Liver (tissue), 8 donors: ENCODE measurements at regions not wholly inside any gene's neighbourhood (a gene's known extent, or its start where the extent isn't known, plus 50 kb on each side); places are given as distances from the start of the nearest gene placed in this dataset.

Source experiments
- DNase-seq: peaks from one replicate; pipeline ENCODE4 v3.0.0-alpha.2; 2017; ENCODE audit warnings: low spot score
- H3K27ac ChIP-seq, 2 donors: one replicate each; pipeline ENCODE4 v1.7.0; 2013; ENCODE audit warnings: inconsistent platforms in 2 of 2, low read length in 2 of 2, control low read depth in 1 of 2, low read depth in 1 of 2, mild to moderate bottlenecking in 1 of 2
- H3K27me3 ChIP-seq, 4 donors: one replicate each; pipeline versions ENCODE4 v1.6.1 to v1.7.0; 2013; ENCODE audit warnings: low read length in 3 of 4, inconsistent platforms in 1 of 4, mild to moderate bottlenecking in 1 of 4, moderate library complexity in 1 of 4; ENCODE audit not compliant: control insufficient read depth in 4 of 4, insufficient read depth in 4 of 4
- H3K36me3 ChIP-seq, 4 donors: one replicate each; pipeline versions ENCODE4 v1.6.1 to v1.7.0; 2013; ENCODE audit warnings: low read length in 3 of 4, mild to moderate bottlenecking in 3 of 4, low read depth in 1 of 4, moderate library complexity in 1 of 4; ENCODE audit not compliant: control insufficient read depth in 4 of 4, insufficient read depth in 3 of 4
- H3K4me1 ChIP-seq, 4 donors: one replicate each; pipeline versions ENCODE4 v1.6.1 to v1.7.0; 2013; ENCODE audit warnings: low read length in 3 of 4, mild to moderate bottlenecking in 3 of 4, moderate library complexity in 1 of 4; ENCODE audit not compliant: control insufficient read depth in 4 of 4, insufficient read depth in 4 of 4
- H3K4me3 ChIP-seq, 3 donors: one replicate each; pipeline versions ENCODE4 v1.6.1 to v1.7.0; 2013; ENCODE audit warnings: low read length in 3 of 3, control low read depth in 1 of 3, low read depth in 1 of 3, mild to moderate bottlenecking in 1 of 3
- H3K9ac ChIP-seq, 2 donors: one replicate each; pipeline ENCODE4 v1.7.0; 2013; ENCODE audit warnings: low read length in 2 of 2, mild to moderate bottlenecking in 2 of 2, moderate library complexity in 2 of 2, control low read depth in 1 of 2, low read depth in 1 of 2
- H3K9me3 ChIP-seq, 4 donors: one replicate each; pipeline versions ENCODE4 v1.6.1 to v1.7.0; 2013; ENCODE audit warnings: low read length in 3 of 4; ENCODE audit not compliant: control insufficient read depth in 4 of 4
- ATF3 ChIP-seq: IDR thresholded peaks from 2 replicates; pipeline ENCODE4 v1.6.1; 2016; ENCODE audit warnings: antibody characterized with exemption
- CTCF ChIP-seq: fragments of 150-350 bp; IDR thresholded peaks from 2 replicates; pipeline ENCODE4 v1.5.1; 2017; ENCODE audit warnings: improper control_type of control experiment, low read depth, low read length; ENCODE audit not compliant: missing input control
- EGR1 ChIP-seq, 2 donors: IDR thresholded peaks; 2 replicates each; pipeline ENCODE4 v1.6.1; 2016 to 2018; ENCODE audit warnings: antibody characterized with exemption in 2 of 2, low read depth in 2 of 2
- FOXA1 ChIP-seq: IDR thresholded peaks from 2 replicates; pipeline ENCODE4 v1.6.1; 2016; ENCODE audit warnings: antibody characterized with exemption
- FOXA2 ChIP-seq: IDR thresholded peaks from 2 replicates; pipeline ENCODE4 v1.6.1; 2016; ENCODE audit warnings: antibody characterized with exemption
- GABPA ChIP-seq, 2 donors: IDR thresholded peaks in 1 of 2; conservative IDR thresholded peaks in 1 of 2; 2 replicates each; pipeline ENCODE4 v1.6.1; 2016; ENCODE audit warnings: antibody characterized with exemption in 2 of 2, mild to moderate bottlenecking in 1 of 2, moderate library complexity in 1 of 2
- HNF4A ChIP-seq, 2 donors: conservative IDR thresholded peaks; 2 replicates each; pipeline ENCODE4 v1.6.1; 2016; ENCODE audit warnings: antibody characterized with exemption in 2 of 2, mild to moderate bottlenecking in 2 of 2
- HNF4G ChIP-seq: IDR thresholded peaks from 2 replicates; pipeline ENCODE4 v1.6.1; 2016; ENCODE audit warnings: antibody characterized with exemption
- JUND ChIP-seq, 2 donors: IDR thresholded peaks; 2 replicates each; pipeline ENCODE4 v1.6.1; 2016; ENCODE audit warnings: antibody characterized with exemption in 2 of 2
- MAX ChIP-seq: IDR thresholded peaks from 2 replicates; pipeline ENCODE4 v1.6.1; 2016; ENCODE audit warnings: antibody characterized with exemption
- NR2F2 ChIP-seq: IDR thresholded peaks from 2 replicates; pipeline ENCODE4 v1.6.1; 2016; ENCODE audit warnings: antibody characterized with exemption
- RAD21 ChIP-seq, 2 donors: IDR thresholded peaks; 2 replicates each; pipeline ENCODE4 v1.6.1; 2016; ENCODE audit warnings: antibody characterized with exemption in 2 of 2, mild to moderate bottlenecking in 2 of 2
- REST ChIP-seq: IDR thresholded peaks from 2 replicates; pipeline ENCODE4 v1.6.1; 2016; ENCODE audit warnings: antibody characterized with exemption, mild to moderate bottlenecking
- RXRA ChIP-seq, 2 donors: IDR thresholded peaks; 2 replicates each; pipeline ENCODE4 v1.6.1; 2017 to 2018; ENCODE audit warnings: antibody characterized with exemption in 2 of 2, mild to moderate bottlenecking in 1 of 2
- SP1 ChIP-seq: IDR thresholded peaks from 2 replicates; pipeline ENCODE4 v1.6.1; 2018; ENCODE audit warnings: antibody characterized with exemption, mild to moderate bottlenecking
- TAF1 ChIP-seq: conservative IDR thresholded peaks from 2 replicates; pipeline ENCODE4 v1.6.1; 2016; ENCODE audit warnings: antibody characterized with exemption, mild to moderate bottlenecking
- YY1 ChIP-seq: IDR thresholded peaks from 2 replicates; pipeline ENCODE4 v1.6.1; 2016; ENCODE audit warnings: antibody characterized with exemption, mild to moderate bottlenecking
- ZBTB33 ChIP-seq: IDR thresholded peaks from 2 replicates; pipeline ENCODE4 v1.6.1; 2016; ENCODE audit warnings: antibody characterized with exemption
- WGBS: extraction: QIAGEN DNeasy Blood & Tissue Kit; methylation state at CpG from one replicate; pipeline ENCODE4 v1.1.7; 2013; 5-methylcytosine and 5-hydroxymethylcytosine counted together
- donor health status: healthy.
- donor health status: healthy.
- donor health status: healthy.
- donor health status: healthy.
- donor health status: healthy.

- H3K9me3 ChIP-seq = peaks cover 0 to 2% (median 0%) of the 10 kb centered on the region in 4 donors
- TF ChIP-seq HNF4A (conservative IDR thresholded peaks at IDR 0.05) = no peak
- no peak for TF ChIP-seq ZBTB33
- no peak for TF ChIP-seq MAX
- TF ChIP-seq YY1 = no peak
- no peak for TF ChIP-seq FOXA1
- TF ChIP-seq EGR1 (IDR thresholded peaks at IDR 0.05; ENCODE audit: low read depth in 2 of 2) = no peak
- no peak for TF ChIP-seq RXRA (IDR thresholded peaks at IDR 0.05)
- TF ChIP-seq TAF1 = no peak
- TF ChIP-seq CTCF = no peak
- TF ChIP-seq GABPA (IDR thresholded peaks at IDR 0.05 in 1 of 2, conservative IDR thresholded peaks at IDR 0.05 in 1 of 2) = no peak
- TF ChIP-seq JUND (IDR thresholded peaks at IDR 0.05) = no peak
- TF ChIP-seq ATF3 = no peak
- no peak for TF ChIP-seq RAD21 (IDR thresholded peaks at IDR 0.05)
- TF ChIP-seq NR2F2 = no peak
- no peak for TF ChIP-seq SP1
- TF ChIP-seq HNF4G = no peak
- no peak for TF ChIP-seq FOXA2
- no peaks in the 10 kb centered on the region for H3K36me3 ChIP-seq
- 64% methylated on average over 3 of the region's 3 CpGs for WGBS
- no peaks in the 10 kb centered on the region for H3K4me1 ChIP-seq
- DNase-seq = no peak
- H3K9ac ChIP-seq = no peak overlapping the region
- H3K4me3 ChIP-seq = no peak overlapping the region
- H3K27me3 ChIP-seq = no peaks in the 10 kb centered on the region
- no peak overlapping the region for H3K27ac ChIP-seq
Measured at GRCh38 chr1:74847715-74848114, 114.8 kb downstream of the TYW3 start.

- TF ChIP-seq RAD21 (IDR thresholded peaks at IDR 0.05) (no peak), HNF4G (no peak), TAF1 (no peak), GABPA (IDR thresholded peaks at IDR 0.05 in 1 of 2, conservative IDR thresholded peaks at IDR 0.05 in 1 of 2) (no peak), REST (no peak), HNF4A (conservative IDR thresholded peaks at IDR 0.05) (no peak), ATF3 (no peak), JUND (IDR thresholded peaks at IDR 0.05) (no peak), CTCF (no peak), ZBTB33 (no peak), FOXA2 (no peak), MAX (no peak), NR2F2 (no peak), RXRA (IDR thresholded peaks at IDR 0.05) (no peak), FOXA1 (no peak), YY1 (no peak)
- Histone ChIP-seq H3K27me3 (no peaks in the 10 kb centered on the region), H3K4me3 (no peak overlapping the region), H3K4me1 (no peaks in the 10 kb centered on the region), H3K9me3 (peaks cover 0 to 1% (median 0%) of the 10 kb centered on the region in 4 donors), H3K27ac (no peak overlapping the region), H3K36me3 (no peaks in the 10 kb centered on the region), H3K9ac (no peak overlapping the region)
- 71% methylated on average over 3 of the region's 3 CpGs for WGBS
- no peak for DNase-seq
Measured at GRCh38 chr1:74853756-74854155, 120.8 kb downstream of the TYW3 start.
